GM12872 (cell line): ENCODE measurements at regions not wholly inside any gene's neighbourhood (a gene's known extent, or its start where the extent isn't known, plus 50 kb on each side); places are given as distances from the start of the nearest gene placed in this dataset.

Experiments used
- CTCF ChIP-seq: IDR thresholded peaks from 3 replicates; pipeline ENCODE4 v1.5.1; 2011; ENCODE audit warnings: low read depth, mild to moderate bottlenecking, low read length, moderate library complexity; ENCODE audit not compliant: insufficient read depth

DNA sequence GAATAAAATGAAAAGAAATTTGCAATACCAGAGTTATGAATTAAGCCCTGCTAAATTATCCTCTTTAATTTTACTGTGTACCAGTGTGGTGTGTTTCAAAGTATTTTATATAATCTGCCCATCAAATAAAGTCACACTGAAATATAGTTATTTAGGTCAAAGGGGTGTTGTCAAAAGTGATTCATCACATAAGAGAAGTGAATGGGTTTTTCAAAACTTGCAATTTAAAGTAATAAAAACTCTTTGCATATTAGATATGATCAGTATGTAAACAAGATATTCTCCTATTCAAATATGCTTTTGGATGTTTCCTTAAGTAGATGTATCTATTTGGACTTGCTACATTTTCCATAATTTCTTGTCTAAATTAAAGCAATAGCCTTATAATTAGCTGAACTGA, 1183.0 kb upstream of the CDH18 start:
- no peak for TF ChIP-seq CTCF

DNA sequence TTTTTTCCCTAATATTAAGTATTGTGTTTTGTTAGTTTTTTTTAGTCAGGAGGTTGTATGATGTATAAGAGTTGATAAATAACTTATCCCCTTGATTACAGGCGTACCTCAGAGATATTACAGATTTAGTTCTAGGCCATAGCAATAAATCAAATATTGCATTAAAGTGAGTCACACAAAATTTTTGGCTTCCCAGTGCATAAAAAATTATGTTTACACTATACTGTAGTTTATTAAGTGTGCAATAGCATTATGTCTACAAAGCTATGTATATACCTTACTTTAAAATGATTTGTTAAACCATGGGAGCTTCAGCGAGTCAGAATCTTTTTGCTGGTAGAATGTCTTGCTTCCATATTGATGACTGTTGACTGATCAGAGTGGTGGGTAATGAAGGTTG, 1180.6 kb upstream of the CDH18 start:
- no peak for TF ChIP-seq CTCF

- TF ChIP-seq CTCF = no peak
Observed at GRCh38 chr5:21165344-21165743, 1177.3 kb upstream of the CDH18 start.

- TF ChIP-seq CTCF = no peak
Observed at GRCh38 chr5:21164425-21164824, 1176.4 kb upstream of the CDH18 start.

DNA sequence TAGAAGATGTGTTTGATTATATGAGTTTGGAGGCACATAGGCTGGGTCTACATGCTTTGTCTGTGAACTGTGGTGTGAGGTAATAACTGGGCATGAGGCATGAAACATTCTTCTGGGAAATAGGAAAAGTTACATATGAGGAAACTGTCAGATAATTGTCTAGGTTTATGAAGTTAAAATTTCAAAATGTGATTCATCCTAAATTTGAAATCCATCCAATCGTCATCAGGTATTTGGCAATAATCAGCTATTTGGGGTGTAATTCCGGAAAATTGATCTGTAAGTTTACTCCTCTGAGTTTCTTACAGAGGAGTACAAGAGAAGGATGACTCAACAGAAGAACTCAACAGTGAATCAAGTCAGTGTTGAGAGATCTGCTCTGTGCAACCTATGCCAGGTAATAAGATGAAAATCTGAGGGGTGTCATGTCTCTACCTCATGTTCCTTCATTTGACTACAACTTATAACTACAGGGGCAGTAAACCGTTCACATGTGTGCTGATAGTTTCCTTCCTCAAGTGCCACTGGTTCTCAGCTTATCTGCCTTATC, 1171.6 kb upstream of the CDH18 start:
- no peak for TF ChIP-seq CTCF

DNA sequence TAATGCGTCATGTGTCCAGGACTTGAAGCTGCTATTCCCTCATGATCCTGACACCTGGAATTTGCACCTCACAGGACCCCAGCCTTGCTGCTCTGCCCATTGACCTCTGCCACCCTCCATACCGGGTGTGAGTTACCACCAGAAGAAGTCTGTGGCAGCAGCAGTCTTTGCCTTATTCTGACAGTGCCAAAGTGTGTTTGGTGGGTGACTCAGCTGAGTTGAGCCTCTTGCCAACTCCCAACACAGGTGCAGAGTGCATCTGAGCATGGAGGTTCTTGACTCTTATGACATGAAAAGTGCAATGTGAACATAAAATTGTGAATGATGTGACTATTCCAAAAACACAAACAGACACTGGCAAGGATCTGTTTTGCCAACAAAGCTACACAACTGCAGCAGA, 1166.5 kb upstream of the CDH18 start:
- TF ChIP-seq CTCF = no peak

DNA sequence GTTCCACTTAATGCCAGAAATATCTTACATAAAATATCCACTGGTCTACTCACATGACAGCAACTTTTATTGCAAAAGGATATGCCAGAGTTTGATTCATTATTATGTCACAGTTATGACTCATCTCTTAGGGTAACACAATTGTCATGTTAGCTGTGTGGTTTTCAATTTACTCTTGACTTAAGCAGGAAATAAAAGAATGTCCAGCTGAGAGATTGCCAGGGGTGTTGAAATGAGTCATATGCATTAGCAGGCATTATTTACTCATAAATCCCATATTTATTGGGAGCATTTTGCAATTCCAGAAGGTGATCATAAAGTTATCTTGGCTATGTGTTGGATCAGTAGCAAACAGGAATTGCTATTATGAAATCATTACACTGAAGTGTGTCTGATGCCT, 1164.6 kb upstream of the CDH18 start:
- TF ChIP-seq CTCF = no peak

- TF ChIP-seq CTCF = no peak
Observed at GRCh38 chr5:21145376-21145775, 1157.4 kb upstream of the CDH18 start.
